HPDE6-E6E7 (cell line): ENCODE measurements at regions not wholly inside any gene's neighbourhood (a gene's known extent, or its start where the extent isn't known, plus 50 kb on each side); places are given as distances from the start of the nearest gene placed in this dataset.

ENCODE experiments used
- DNase-seq: peaks from one replicate; pipeline ENCODE4 v3.0.0; 2011; ENCODE audit warnings: missing footprints; ENCODE audit errors: extremely low spot score

DNA sequence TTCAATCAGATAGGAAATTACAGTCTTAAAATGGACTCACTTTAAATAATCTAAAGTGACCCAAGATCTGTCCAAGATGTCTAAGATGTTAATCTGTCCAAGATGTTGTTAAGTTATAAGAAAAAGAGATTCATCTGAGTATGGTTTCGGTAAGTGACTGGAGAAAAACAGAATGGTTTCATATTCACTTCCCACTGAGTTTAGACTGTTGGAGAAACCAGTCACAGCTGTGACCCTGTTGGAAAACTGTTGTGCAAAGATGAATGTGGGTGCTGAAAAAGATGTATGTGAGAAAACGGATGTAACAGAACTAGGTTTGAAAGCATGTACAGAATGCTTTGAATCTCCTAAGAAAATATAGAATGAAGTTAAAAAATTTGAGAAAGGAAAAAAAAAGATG, 325.9 kb downstream of the COL12A1 start:
- DNase-seq = no peak

- peak; percentile 75 for DNase-seq
These were observed 326.6 kb downstream of the COL12A1 start for GRCh38 chr6:74879234-74879633.

GRCh38 chr6:74875193-74875592, 330.7 kb downstream of the COL12A1 start:
- no peak for DNase-seq

GRCh38 chr6:74872754-74873476, 332.9 kb downstream of the COL12A1 start:
- no peak for DNase-seq

GRCh38 chr6:74871757-74872156, 334.1 kb downstream of the COL12A1 start:
- DNase-seq = no peak

- DNase-seq = no peak
These were observed 335.4 kb downstream of the COL12A1 start for GRCh38 chr6:74870403-74870802.

- DNase-seq = no peak
These were observed 338.6 kb downstream of the COL12A1 start for GRCh38 chr6:74867291-74867690.

GRCh38 chr6:74863968-74864367, 341.9 kb downstream of the COL12A1 start:
- no peak for DNase-seq

- DNase-seq = no peak
These were observed 345.4 kb downstream of the COL12A1 start for GRCh38 chr6:74860456-74860855.

GRCh38 chr6:74857157-74857556, 348.7 kb downstream of the COL12A1 start:
- no peak for DNase-seq

DNA sequence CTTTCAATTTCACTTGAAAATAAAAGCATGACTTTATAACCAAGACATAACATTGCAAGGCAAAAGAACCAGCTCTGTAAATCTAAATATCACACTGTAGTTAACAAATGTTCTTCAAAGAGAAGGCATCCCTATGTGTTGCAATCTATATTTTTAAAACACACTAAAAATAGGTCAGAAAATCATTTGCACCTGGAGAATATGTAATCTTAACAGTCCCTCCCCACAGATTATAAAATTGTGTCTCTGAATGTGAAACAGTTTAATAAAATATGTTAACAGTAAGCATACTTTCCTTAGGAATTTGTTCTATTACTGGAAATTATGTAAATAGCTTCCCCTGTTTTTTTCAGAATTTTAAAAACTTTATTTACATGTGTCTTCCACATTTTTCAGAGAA, 351.9 kb downstream of the COL12A1 start:
- DNase-seq = no peak

DNA sequence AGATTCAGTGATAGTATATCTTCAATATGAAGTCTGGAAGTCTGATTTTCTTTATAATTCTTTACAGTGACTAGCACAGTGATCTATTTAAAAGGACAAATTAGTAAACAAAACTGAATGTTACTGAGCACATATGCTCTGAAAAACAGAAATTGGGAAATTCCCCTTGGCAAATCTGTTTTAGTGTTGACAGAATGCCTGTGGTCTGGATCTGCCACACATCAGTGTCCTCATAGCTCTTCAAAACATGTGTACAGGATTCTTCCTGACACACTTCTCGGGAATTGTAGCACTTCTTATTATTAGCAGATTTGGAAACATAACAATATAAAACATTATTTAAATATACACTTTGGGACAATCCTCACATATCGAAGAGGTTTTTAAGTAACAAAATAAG, 354.3 kb downstream of the COL12A1 start:
- DNase-seq = no peak

DNA sequence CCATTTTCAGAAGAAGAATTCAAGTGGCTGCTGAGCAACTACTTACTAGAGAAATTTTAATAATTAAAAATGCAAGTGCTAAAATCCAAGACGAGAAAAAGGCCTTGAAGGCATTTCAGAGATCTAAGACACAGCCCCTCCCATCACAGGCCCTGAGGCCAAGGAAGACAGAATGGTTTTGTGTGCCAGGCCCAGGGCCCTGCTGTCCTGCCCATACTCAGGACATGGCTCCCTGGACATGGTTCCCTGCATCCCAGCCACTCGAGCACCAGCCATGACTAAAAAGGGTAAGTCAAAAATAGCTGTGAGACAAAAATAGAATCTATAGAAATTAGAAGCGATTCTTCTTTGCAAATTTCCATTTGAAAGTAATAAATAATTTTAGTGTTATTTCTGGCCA, 364.9 kb downstream of the COL12A1 start:
- no peak for DNase-seq

GRCh38 chr6:74834967-74835366, 370.9 kb downstream of the COL12A1 start:
- DNase-seq = no peak

DNA sequence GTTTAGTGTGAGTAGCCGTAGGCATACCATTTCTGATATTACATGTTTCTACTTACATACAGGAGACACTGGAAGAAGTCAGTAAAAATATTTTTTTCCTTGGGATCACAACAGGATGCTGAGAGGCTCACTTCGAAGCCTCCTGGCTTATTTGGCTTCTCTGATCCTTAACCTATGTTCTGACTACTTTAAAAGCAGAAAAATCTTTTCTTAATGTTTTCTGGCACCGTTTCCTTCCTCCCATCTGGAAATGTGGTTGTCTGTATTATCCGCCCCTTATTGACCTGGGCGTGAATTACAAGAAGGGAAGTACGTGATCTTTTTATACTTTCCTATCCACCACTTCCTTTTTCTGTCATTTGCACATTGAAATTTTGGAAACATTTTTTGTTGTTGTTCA, 379.6 kb downstream of the COL12A1 start:
- no peak for DNase-seq

GRCh38 chr6:74814440-74814839, 391.4 kb downstream of the COL12A1 start:
- no peak for DNase-seq

DNA sequence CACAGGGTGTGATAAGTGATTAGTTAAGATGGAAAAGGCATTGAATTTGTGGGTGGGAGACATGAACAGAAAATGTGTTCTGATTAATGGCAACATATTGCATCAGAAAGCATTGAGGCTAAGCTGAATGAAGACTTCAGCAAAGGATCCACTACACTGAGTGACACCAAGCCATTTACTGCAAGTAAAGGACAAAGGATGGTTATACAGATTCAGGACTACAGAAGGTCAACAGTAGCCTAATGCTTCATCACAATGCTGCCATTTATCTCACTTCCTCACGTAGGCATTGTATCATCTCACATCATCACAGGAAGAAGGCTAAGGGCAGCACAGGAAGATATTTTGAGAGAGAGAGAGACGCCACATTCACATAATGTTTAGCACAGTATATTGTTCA, 398.2 kb downstream of the COL12A1 start:
- DNase-seq = no peak

DNA sequence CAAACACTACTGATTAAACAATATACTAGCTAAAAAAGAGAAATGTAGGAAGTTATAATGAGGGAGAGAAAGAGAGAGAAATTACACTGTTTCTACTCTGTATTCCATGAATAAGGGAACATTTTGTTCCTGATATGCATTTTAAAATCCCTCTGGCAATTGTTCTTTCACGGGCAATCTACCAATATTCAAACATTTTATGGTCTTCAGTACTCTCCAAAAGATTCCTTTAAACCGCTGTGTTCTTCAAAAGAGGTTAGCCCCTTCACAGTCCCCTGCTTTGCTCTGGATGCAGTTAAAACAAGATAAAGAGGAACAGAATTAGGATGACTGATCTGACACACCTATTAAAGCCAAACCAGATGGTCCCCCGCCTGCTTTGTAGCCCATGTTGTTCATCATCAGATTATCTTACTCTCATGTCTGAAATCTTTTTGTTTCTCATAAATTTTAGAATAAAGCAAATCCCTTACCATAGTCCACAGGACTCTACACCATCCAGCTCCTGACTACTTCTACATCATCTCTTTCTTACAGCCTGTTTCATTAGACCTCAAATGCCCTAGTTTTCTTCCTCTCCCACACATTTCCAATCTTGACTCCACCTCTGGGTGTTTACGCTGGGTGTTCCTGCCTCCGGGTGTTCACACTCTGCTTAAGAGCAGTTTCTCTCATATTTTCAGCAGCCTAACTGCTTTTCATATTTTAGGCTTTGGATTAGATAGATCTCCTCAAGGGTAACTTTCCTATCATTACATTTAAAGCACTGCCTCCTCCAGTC, 399.7 kb downstream of the COL12A1 start:
- no peak for DNase-seq

DNA sequence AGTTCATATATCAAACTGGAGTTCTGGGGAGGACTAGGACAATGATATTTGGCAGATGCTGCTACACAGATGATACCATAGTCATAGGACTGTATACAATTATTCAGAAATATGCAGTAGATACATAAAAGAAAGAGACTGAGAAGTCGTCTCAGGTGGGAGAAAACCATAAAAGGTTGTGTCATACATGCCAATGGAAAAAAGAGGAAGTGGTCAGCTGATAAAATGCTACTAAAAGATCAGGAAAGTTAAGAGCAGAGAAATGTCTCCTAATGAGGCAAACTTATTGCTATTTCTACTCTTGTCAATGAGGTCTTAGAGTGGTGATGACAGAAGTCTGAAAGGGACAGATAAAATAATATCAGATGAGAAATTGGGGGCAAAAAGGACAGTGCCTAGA, 407.6 kb downstream of the COL12A1 start:
- DNase-seq = no peak

DNA sequence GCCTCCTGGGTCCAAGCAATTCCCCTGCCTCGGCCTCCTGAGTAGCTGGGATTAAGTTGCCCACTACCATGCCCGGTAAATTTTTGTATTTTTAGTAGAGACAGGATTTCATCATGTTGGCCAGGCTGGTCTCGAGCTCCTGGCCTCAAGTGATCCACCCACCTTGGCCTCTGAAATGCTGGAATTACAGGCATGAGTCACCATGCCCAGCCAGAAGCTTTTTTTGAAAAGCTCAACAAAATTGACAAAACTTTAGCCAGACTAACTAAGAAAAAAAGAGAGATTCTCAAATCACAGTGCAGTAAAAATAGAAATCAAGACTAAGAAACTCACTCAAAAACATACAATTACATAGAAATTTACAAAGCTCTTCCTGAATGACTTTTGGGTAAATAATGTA, 420.6 kb downstream of the COL12A1 start:
- no peak for DNase-seq

- DNase-seq = no peak
These were observed 423.5 kb downstream of the COL12A1 start for GRCh38 chr6:74782346-74782745.

- no peak for DNase-seq
These were observed 425.0 kb downstream of the COL12A1 start for GRCh38 chr6:74780831-74781230.

GRCh38 chr6:74768738-74769137, 437.1 kb downstream of the COL12A1 start:
- no peak for DNase-seq
